HL-60 (cell line): ENCODE measurements at regions not wholly inside any gene's neighbourhood (a gene's known extent, or its start where the extent isn't known, plus 50 kb on each side); places are given as distances from the start of the nearest gene placed in this dataset.

Source experiments
- CTCF ChIP-seq: IDR thresholded peaks from one replicate; pipeline ENCODE4 v1.5.1; 2011; ENCODE audit warnings: low read length, control low read depth, inconsistent platforms; ENCODE audit not compliant: insufficient read depth
- POLR2AphosphoS5 ChIP-seq: IDR thresholded peaks from 2 replicates; pipeline ENCODE4 v1.6.1; 2012; ENCODE audit warnings: low read depth

- TF ChIP-seq CTCF (no peak), POLR2AphosphoS5 (no peak)
These were observed 157.1 kb upstream of the TGFBR2 start for GRCh38 chr3:30449290-30449632.
